Heart left ventricle (tissue), 13 donors: ENCODE measurements at regions not wholly inside any gene's neighbourhood (a gene's known extent, or its start where the extent isn't known, plus 50 kb on each side); places are given as distances from the start of the nearest gene placed in this dataset.

Experiments
- POLR2A ChIP-seq, 2 donors: fragments of 450-650 bp; IDR thresholded peaks; one replicate each; pipeline ENCODE4 v1.6.1; 2017; ENCODE audit warnings: antibody characterized with exemption in 2 of 2, mild to moderate bottlenecking in 2 of 2, moderate library complexity in 2 of 2
- TF ChIP-seq, protein P1 (sequence below), 12 donors: fragments of 200-600 bp; sonication (generic) in 4 of 12; IDR thresholded peaks; one replicate each; pipeline versions ENCODE4 v1.5.0 to v1.8.0; 2018 to 2022; ENCODE audit warnings: antibody characterized with exemption in 12 of 12, mild to moderate bottlenecking in 5 of 12
- donor health status: ischemic (EF 13 %, LVEDD 7.1; RV severe dilation, severe dysfunction).
- donor health status: DM: no; HTN: yes; CAD: no.
- donor health status: DM: no; HTN: no; CAD: no.
- donor health status: ischemic (EF 25% LVEDD 6.9; RV normal size, moderate dysfunction).
- donor health status: ischemic (EF 25% LVEDD 5.7; RV mildly dilated, moderate dysfunction).
- donor health status: ischemic (EF 35%, LVEDD 5.7; RV mildly dilated, moderate dysfunction).
- donor health status: nonischemic (EF 11% LVEDD 7.7; RV severe dilation, severe dysfunction).
- donor health status: DM: yes; HTN: yes; CAD: no.
- donor health status: PGD.
- donor health status: ischemic (EF 29% LVEDD 5.4; RV normal size, mild dysfunction).
- donor health status: nonischemic (EF 23%, LVEDD 6.1; RV moderate dilation, normal function).

DNA sequence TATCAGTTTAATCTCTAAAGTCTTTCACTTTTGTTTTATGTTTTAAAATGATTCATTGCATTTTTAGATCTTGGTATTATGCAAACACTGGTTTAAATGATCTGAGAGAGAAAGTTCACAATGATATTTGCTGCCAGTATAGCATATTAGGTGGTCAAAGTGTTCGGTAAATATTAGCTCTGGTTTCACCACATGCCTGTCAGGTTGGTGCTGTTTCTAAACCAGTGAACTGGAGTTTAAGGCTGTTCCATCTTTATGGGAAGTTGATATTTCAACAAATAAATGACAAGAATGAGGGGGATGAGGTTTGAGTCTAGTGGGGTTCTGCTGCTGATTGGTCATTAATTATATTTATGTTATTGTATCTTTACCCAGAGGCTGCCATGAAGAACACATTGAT, 436.4 kb downstream of the DCDC2C start:
- TF ChIP-seq, protein P1, sequence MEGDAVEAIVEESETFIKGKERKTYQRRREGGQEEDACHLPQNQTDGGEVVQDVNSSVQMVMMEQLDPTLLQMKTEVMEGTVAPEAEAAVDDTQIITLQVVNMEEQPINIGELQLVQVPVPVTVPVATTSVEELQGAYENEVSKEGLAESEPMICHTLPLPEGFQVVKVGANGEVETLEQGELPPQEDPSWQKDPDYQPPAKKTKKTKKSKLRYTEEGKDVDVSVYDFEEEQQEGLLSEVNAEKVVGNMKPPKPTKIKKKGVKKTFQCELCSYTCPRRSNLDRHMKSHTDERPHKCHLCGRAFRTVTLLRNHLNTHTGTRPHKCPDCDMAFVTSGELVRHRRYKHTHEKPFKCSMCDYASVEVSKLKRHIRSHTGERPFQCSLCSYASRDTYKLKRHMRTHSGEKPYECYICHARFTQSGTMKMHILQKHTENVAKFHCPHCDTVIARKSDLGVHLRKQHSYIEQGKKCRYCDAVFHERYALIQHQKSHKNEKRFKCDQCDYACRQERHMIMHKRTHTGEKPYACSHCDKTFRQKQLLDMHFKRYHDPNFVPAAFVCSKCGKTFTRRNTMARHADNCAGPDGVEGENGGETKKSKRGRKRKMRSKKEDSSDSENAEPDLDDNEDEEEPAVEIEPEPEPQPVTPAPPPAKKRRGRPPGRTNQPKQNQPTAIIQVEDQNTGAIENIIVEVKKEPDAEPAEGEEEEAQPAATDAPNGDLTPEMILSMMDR (IDR thresholded peaks at IDR 0.05), result no peak
- TF ChIP-seq POLR2A (IDR thresholded peaks at IDR 0.05), result no peak
